ENCODE measurements at regions not wholly inside any gene's neighbourhood (a gene's known extent, or its start where the extent isn't known, plus 50 kb on each side); places are given as distances from the start of the nearest gene placed in this dataset.

DNA sequence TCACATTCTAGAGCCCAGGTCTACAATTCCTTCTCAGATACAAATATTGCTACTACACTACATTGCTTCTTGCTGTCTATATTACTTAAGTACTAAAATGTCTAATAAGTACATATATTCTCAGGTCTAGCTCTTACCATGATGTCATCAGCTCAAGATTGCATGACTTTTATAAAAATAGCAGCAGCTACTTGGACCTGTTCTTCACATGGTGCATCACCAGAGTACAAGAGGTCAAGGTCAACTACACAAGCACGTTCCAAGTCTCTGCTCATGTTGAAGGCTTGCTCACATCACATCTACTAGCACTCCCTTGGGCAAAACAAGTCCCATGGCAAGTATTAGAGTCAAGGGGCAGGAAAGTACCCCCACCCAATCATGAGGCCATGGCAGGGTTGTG is 465.6 kb downstream of the MED13L start:
- TF ChIP-seq YY1 (IDR thresholded peaks at IDR 0.05; ENCODE audit: low read depth) (no peak), RAD21 (IDR thresholded peaks at IDR 0.05; ENCODE audit: low read depth) (no peak), CREB1 (IDR thresholded peaks at IDR 0.05; ENCODE audit: low read depth) (no peak), FOXM1 (IDR thresholded peaks at IDR 0.05; ENCODE audit: borderline replicate concordance, low read depth) (no peak)

DNA sequence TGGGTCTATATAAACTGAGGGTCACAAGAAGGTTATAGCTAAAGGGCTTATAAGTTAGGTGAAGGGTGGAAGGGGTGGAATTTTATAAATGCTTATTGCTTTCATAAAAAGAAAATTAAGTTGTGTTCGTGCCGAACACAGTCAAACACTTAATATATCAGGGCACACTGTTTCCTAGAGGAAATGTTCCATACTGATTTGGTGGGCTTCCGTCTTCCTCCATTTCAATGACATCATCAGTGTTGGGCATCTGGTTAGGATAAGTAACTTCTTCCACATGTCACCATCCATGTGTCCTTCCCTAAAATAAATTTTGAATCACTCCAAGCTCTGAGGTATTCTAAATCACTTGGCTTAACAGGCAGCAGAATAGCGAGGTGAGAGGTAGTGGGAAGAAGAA is 466.4 kb downstream of the MED13L start:
- TF ChIP-seq YY1 (IDR thresholded peaks at IDR 0.05; ENCODE audit: low read depth): no peak
- no peak for TF ChIP-seq FOXM1 (IDR thresholded peaks at IDR 0.05; ENCODE audit: borderline replicate concordance, low read depth)
- TF ChIP-seq TEAD4 (IDR thresholded peaks at IDR 0.05): no peak
- no peak for TF ChIP-seq TCF12 (IDR thresholded peaks at IDR 0.05; ENCODE audit: low read depth)
- no peak for TF ChIP-seq MAX (IDR thresholded peaks at IDR 0.05)
- TF ChIP-seq RAD21 (IDR thresholded peaks at IDR 0.05; ENCODE audit: low read depth): no peak
- no peak for TF ChIP-seq NFIC (IDR thresholded peaks at IDR 0.05)
- TF ChIP-seq CEBPB (IDR thresholded peaks at IDR 0.05): no peak
- TF ChIP-seq CREB1 (IDR thresholded peaks at IDR 0.05; ENCODE audit: low read depth): no peak
- TF ChIP-seq EGR1 (IDR thresholded peaks at IDR 0.05): no peak
- no peak for TF ChIP-seq ZBTB7A (IDR thresholded peaks at IDR 0.05; ENCODE audit: low read depth)
- no peak for TF ChIP-seq USF1 (IDR thresholded peaks at IDR 0.05)
- no peak for TF ChIP-seq TAF1 (IDR thresholded peaks at IDR 0.05; ENCODE audit: low read depth)
- no peak for TF ChIP-seq EP300 (IDR thresholded peaks at IDR 0.05; ENCODE audit: borderline replicate concordance)

DNA sequence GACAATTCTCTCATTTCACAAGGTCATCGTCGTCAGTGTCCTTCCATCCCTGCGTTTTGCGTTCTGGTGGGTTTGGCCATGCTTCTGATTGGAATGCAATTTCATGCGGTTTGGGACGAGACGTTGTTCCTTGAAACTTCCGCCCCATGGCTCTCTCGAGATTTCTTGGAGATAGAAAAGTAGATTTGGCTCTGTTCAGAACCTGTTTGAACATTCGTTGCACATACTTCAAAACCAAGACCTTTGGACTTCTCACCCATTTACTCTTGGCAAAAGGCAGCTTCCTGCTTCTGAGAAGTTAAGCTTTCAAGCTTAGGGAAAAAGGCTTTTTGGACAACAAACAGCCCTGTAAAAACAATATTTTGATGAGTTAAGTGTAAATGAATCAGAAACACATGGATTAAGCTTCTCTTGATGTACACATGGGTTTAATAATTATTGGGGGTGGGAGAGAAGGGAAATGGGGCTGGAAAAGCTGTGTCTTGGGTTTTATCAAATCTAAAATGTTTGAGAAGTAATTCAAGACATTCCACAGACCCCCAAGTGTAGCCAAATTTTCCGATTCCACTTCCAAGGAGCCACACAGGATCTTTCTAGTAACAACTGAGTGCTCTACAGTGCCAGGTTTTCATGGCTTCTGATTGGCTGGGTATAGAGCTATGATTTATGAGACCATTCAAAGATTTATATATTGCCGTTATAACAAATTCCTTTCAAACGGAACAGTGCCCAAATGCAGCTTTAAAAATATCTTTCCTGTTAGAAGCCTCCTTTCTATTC is 467.2 kb downstream of the MED13L start:
- TF ChIP-seq CEBPB (IDR thresholded peaks at IDR 0.05) (no peak), TAF1 (IDR thresholded peaks at IDR 0.05; ENCODE audit: low read depth) (no peak), FOXM1 (IDR thresholded peaks at IDR 0.05; ENCODE audit: borderline replicate concordance, low read depth) (no peak)

GRCh38 chr12:115806000-115806399 is 471.5 kb downstream of the MED13L start:
- TF ChIP-seq CREB1 (IDR thresholded peaks at IDR 0.05; ENCODE audit: low read depth): no peak
- no peak for TF ChIP-seq NFIC (IDR thresholded peaks at IDR 0.05)
- TF ChIP-seq ZBTB7A (IDR thresholded peaks at IDR 0.05; ENCODE audit: low read depth): no peak
- TF ChIP-seq, protein P1, sequence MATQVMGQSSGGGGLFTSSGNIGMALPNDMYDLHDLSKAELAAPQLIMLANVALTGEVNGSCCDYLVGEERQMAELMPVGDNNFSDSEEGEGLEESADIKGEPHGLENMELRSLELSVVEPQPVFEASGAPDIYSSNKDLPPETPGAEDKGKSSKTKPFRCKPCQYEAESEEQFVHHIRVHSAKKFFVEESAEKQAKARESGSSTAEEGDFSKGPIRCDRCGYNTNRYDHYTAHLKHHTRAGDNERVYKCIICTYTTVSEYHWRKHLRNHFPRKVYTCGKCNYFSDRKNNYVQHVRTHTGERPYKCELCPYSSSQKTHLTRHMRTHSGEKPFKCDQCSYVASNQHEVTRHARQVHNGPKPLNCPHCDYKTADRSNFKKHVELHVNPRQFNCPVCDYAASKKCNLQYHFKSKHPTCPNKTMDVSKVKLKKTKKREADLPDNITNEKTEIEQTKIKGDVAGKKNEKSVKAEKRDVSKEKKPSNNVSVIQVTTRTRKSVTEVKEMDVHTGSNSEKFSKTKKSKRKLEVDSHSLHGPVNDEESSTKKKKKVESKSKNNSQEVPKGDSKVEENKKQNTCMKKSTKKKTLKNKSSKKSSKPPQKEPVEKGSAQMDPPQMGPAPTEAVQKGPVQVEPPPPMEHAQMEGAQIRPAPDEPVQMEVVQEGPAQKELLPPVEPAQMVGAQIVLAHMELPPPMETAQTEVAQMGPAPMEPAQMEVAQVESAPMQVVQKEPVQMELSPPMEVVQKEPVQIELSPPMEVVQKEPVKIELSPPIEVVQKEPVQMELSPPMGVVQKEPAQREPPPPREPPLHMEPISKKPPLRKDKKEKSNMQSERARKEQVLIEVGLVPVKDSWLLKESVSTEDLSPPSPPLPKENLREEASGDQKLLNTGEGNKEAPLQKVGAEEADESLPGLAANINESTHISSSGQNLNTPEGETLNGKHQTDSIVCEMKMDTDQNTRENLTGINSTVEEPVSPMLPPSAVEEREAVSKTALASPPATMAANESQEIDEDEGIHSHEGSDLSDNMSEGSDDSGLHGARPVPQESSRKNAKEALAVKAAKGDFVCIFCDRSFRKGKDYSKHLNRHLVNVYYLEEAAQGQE (IDR thresholded peaks at IDR 0.05; ENCODE audit: low read depth): no peak
- no peak for TF ChIP-seq FOXM1 (IDR thresholded peaks at IDR 0.05; ENCODE audit: borderline replicate concordance, low read depth)
- no peak for TF ChIP-seq EP300 (IDR thresholded peaks at IDR 0.05; ENCODE audit: borderline replicate concordance)

DNA sequence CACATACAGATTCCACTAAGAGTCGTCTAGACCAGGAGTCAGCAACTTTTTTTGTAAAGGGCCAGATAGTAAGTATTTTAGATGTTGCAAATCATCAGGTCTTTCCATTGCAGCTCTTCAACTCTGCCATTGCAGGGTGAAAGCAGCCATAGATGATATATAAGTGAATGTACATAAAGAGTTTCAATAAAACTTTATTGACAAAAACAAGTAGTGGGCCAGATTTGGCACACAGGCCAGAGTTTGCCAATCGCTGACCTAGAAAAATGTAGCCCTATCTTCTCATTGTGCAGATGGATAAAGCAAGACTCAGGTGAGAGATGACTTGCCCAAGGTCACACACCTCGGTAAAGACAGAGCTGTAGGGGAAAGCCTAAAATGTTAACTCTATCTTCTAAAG is 474.7 kb downstream of the MED13L start:
- TF ChIP-seq USF1 (IDR thresholded peaks at IDR 0.05) (no peak), CREB1 (IDR thresholded peaks at IDR 0.05; ENCODE audit: low read depth) (no peak), TCF12 (IDR thresholded peaks at IDR 0.05; ENCODE audit: low read depth) (no peak), TAF1 (IDR thresholded peaks at IDR 0.05; ENCODE audit: low read depth) (no peak), TEAD4 (IDR thresholded peaks at IDR 0.05) (no peak), NFIC (IDR thresholded peaks at IDR 0.05) (no peak), YY1 (IDR thresholded peaks at IDR 0.05; ENCODE audit: low read depth) (no peak), EGR1 (IDR thresholded peaks at IDR 0.05) (no peak), FOXM1 (IDR thresholded peaks at IDR 0.05; ENCODE audit: borderline replicate concordance, low read depth) (no peak), MAX (IDR thresholded peaks at IDR 0.05) (no peak), EP300 (IDR thresholded peaks at IDR 0.05; ENCODE audit: borderline replicate concordance) (no peak), RAD21 (IDR thresholded peaks at IDR 0.05; ENCODE audit: low read depth) (no peak), CEBPB (IDR thresholded peaks at IDR 0.05) (no peak), ZBTB7A (IDR thresholded peaks at IDR 0.05; ENCODE audit: low read depth) (no peak)
- TF ChIP-seq, protein P1 (IDR thresholded peaks at IDR 0.05; ENCODE audit: low read depth): no peak

DNA sequence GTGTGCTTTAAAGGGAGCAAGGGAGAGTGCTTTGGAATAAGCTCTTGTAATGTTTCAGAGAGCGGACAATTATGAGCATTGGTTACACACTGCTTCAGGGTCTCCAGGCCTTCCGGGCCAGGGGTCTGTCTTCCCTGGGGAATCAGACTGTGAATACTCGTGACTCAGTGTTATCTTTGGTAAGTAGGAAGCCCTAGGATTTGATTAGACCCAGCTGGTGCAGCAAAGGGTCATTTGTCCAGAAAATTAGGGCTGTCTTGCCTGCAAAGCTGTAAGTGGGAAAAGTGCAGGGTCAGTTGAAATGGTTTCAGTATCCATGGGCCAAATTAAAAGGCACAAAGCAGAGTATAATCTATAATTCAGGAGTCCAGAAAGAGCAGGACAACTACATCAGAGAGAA is 475.6 kb downstream of the MED13L start:
- no peak for TF ChIP-seq ZBTB7A (IDR thresholded peaks at IDR 0.05; ENCODE audit: low read depth)
- TF ChIP-seq FOXM1 (IDR thresholded peaks at IDR 0.05; ENCODE audit: borderline replicate concordance, low read depth): no peak
- no peak for TF ChIP-seq CEBPB (IDR thresholded peaks at IDR 0.05)
- TF ChIP-seq NFIC (IDR thresholded peaks at IDR 0.05): no peak
- TF ChIP-seq CREB1 (IDR thresholded peaks at IDR 0.05; ENCODE audit: low read depth): no peak
- TF ChIP-seq TEAD4 (IDR thresholded peaks at IDR 0.05): no peak
- no peak for TF ChIP-seq RAD21 (IDR thresholded peaks at IDR 0.05; ENCODE audit: low read depth)
- TF ChIP-seq USF1 (IDR thresholded peaks at IDR 0.05): no peak
- no peak for TF ChIP-seq EP300 (IDR thresholded peaks at IDR 0.05; ENCODE audit: borderline replicate concordance)
- no peak for TF ChIP-seq YY1 (IDR thresholded peaks at IDR 0.05; ENCODE audit: low read depth)
- TF ChIP-seq EGR1 (IDR thresholded peaks at IDR 0.05): no peak
- no peak for TF ChIP-seq MAX (IDR thresholded peaks at IDR 0.05)
- TF ChIP-seq TAF1 (IDR thresholded peaks at IDR 0.05; ENCODE audit: low read depth): no peak
- TF ChIP-seq, protein P1 (IDR thresholded peaks at IDR 0.05; ENCODE audit: low read depth): no peak
- TF ChIP-seq TCF12 (IDR thresholded peaks at IDR 0.05; ENCODE audit: low read depth): no peak
